ENCODE measurements at regions not wholly inside any gene's neighbourhood (a gene's known extent, or its start where the extent isn't known, plus 50 kb on each side); places are given as distances from the start of the nearest gene placed in this dataset.
A peak's percentile ranks its signal among the peaks of the same experiment; 100 is the strongest.

DNA sequence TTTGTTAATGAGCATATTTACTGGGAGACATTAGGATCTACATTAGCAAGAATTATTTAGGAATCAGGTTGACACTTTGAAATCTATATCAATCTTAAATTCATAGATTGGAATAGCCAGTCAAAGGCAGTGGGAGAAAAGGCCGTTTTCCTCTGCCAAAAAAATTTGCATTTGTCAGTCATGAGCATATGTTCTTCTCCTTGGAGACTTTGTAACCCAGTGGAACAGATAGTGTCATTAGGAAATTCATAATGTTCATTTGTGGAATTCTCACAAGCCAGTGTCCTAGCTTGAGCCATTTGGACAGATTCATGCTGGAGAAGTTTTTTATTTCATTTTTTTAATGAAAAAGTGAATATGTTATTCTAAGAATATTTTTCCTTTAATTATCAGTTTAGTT, 260.1 kb downstream of the OXSM start:
- DNase-seq, result no peak
- no peak overlapping the region for H3K27ac ChIP-seq
- no peaks in the 10 kb centered on the region for H3K4me1 ChIP-seq
- TF ChIP-seq POLR2AphosphoS5 (IDR thresholded peaks at IDR 0.05), result no peak
- no peak for TF ChIP-seq EP300 (IDR thresholded peaks at IDR 0.05)
- TF ChIP-seq, protein P1, sequence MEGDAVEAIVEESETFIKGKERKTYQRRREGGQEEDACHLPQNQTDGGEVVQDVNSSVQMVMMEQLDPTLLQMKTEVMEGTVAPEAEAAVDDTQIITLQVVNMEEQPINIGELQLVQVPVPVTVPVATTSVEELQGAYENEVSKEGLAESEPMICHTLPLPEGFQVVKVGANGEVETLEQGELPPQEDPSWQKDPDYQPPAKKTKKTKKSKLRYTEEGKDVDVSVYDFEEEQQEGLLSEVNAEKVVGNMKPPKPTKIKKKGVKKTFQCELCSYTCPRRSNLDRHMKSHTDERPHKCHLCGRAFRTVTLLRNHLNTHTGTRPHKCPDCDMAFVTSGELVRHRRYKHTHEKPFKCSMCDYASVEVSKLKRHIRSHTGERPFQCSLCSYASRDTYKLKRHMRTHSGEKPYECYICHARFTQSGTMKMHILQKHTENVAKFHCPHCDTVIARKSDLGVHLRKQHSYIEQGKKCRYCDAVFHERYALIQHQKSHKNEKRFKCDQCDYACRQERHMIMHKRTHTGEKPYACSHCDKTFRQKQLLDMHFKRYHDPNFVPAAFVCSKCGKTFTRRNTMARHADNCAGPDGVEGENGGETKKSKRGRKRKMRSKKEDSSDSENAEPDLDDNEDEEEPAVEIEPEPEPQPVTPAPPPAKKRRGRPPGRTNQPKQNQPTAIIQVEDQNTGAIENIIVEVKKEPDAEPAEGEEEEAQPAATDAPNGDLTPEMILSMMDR (IDR thresholded peaks at IDR 0.05), result no peak
- no peak for TF ChIP-seq POLR2A (IDR thresholded peaks at IDR 0.05)
- 40 to 70% (median 56%) methylated on average over 1 of the region's 1 CpG for WGBS, 5 donors
- no peaks in the 10 kb centered on the region for H3K27me3 ChIP-seq
- intact Hi-C loops (cut with DNase I; ENCODE audit: low total_unique reads), result no loop called here
- no peaks in the 10 kb centered on the region for H3K36me3 ChIP-seq
- H3K9me3 ChIP-seq, result no peaks in the 10 kb centered on the region
- H3K4me3 ChIP-seq, result no peak overlapping the region

GRCh38 chr3:26050776-26051175, 260.9 kb downstream of the OXSM start:
- Histone ChIP-seq H3K4me3 (no peak overlapping the region), H3K9me3 (no peaks in the 10 kb centered on the region), H3K36me3 (no peaks in the 10 kb centered on the region), H3K4me1 (no peaks in the 10 kb centered on the region), H3K27ac (no peak overlapping the region), H3K27me3 (no peaks in the 10 kb centered on the region)
- DNase-seq, result no peak
- no peak for TF ChIP-seq POLR2AphosphoS5 (IDR thresholded peaks at IDR 0.05)
- TF ChIP-seq, protein P1 (IDR thresholded peaks at IDR 0.05), result no peak
- TF ChIP-seq POLR2A (IDR thresholded peaks at IDR 0.05), result no peak
- no peak for TF ChIP-seq EP300 (IDR thresholded peaks at IDR 0.05)
- intact Hi-C loops (cut with DNase I; ENCODE audit: low total_unique reads), result no loop called here
- 55 to 78% (median 66%) methylated on average over 1 of the region's 1 CpG for WGBS, 5 donors

- peaks cover 0 to 16% (median 6%) of the 10 kb centered on the region in 4 donors for H3K4me1 ChIP-seq
- no peaks in the 10 kb centered on the region for H3K9me3 ChIP-seq
- WGBS, 5 donors, result 18 to 39% (median 25%) methylated on average over 4 of the region's 4 CpGs
- H3K27ac ChIP-seq, result peak overlapping the region in 2 of 5 donors; percentile 3 to 7
- no peaks in the 10 kb centered on the region for H3K36me3 ChIP-seq
- no peaks in the 10 kb centered on the region for H3K27me3 ChIP-seq
- peak in 1 of 2 donors; percentile 60 for DNase-seq
- intact Hi-C loops (cut with DNase I; ENCODE audit: low total_unique reads), result no loop called here
- H3K4me3 ChIP-seq, result no peak overlapping the region
- TF ChIP-seq POLR2A (IDR thresholded peaks at IDR 0.05) (no peak), POLR2AphosphoS5 (IDR thresholded peaks at IDR 0.05) (peak in 1 of 3 donors; percentile 29)
Observed at GRCh38 chr3:26058901-26059321, 269.0 kb downstream of the OXSM start.

DNA sequence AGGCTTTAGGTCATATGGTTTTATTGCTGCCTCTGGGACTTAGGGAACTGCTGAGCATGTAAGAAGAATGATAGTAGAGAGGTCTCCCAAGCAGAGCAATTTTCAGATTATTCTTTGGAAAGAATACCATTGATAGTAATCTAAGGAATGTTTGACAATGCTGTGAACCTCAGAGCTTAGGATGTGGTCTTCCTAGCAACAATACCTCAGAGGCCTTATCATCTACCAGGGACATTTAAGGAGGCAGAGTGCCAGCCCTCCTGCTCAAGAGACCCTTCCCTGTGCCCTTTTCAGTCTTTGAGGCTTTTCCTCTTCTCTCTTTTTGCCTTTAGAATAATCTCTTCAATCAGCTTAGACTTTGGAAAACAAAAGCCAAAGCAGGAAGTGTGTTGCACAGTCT, 272.1 kb downstream of the OXSM start:
- DNase-seq, result no peak
- no peak for TF ChIP-seq POLR2AphosphoS5 (IDR thresholded peaks at IDR 0.05)
- no peak for TF ChIP-seq POLR2A (IDR thresholded peaks at IDR 0.05)
- TF ChIP-seq, protein P1 (IDR thresholded peaks at IDR 0.05), result no peak
- TF ChIP-seq EP300 (IDR thresholded peaks at IDR 0.05), result no peak
- no peak overlapping the region for H3K4me3 ChIP-seq
- intact Hi-C loops (cut with DNase I; ENCODE audit: low total_unique reads), result no loop called here
- H3K9me3 ChIP-seq, result no peaks in the 10 kb centered on the region
- H3K36me3 ChIP-seq, result no peaks in the 10 kb centered on the region
- H3K27me3 ChIP-seq, result no peaks in the 10 kb centered on the region
- no peak overlapping the region for H3K27ac ChIP-seq
- peaks cover 0 to 16% (median 6%) of the 10 kb centered on the region in 4 donors for H3K4me1 ChIP-seq

- Histone ChIP-seq H3K9me3 (no peaks in the 10 kb centered on the region), H3K4me1 (peaks cover 0 to 10% (median 3%) of the 10 kb centered on the region in 4 donors), H3K27me3 (no peaks in the 10 kb centered on the region), H3K4me3 (no peak overlapping the region), H3K27ac (no peak overlapping the region), H3K36me3 (no peaks in the 10 kb centered on the region)
- no peak for DNase-seq
- intact Hi-C loops (cut with DNase I; ENCODE audit: low total_unique reads), result no loop called here
- TF ChIP-seq EP300 (IDR thresholded peaks at IDR 0.05) (no peak), POLR2AphosphoS5 (IDR thresholded peaks at IDR 0.05) (no peak), POLR2A (IDR thresholded peaks at IDR 0.05) (no peak)
- TF ChIP-seq, protein P1 (IDR thresholded peaks at IDR 0.05), result no peak
- WGBS, 5 donors, result 89 to 96% (median 90%) methylated on average over 1 of the region's 1 CpG
Observed at GRCh38 chr3:26064297-26064696, 274.4 kb downstream of the OXSM start.

Measured in stomach (tissue), 8 donors.